ENCODE measurements at regions not wholly inside any gene's neighbourhood (a gene's known extent, or its start where the extent isn't known, plus 50 kb on each side); places are given as distances from the start of the nearest gene placed in this dataset.

GRCh38 chr9:31776471-31776870 is 608.0 kb upstream of the ACO1 start:
- DNase-seq (ENCODE audit: low read depth): peak; percentile 31

DNA sequence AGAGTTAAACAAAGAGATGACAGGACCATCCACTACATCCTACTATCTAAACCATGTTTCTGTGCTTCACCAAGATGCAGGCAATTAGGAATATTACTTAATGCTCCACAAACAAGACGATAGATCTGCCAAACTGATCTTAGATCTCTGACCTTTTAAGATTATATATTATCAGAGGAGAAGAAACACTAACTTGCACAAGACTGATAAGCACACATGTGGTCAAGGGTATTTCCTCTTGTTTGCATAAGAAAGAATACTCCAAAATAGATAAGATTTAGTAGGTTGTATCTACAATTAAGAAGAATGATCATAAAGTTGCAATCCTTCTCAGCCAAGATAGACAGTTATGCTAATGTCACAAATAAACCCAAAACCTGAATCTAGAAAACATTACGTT is 601.0 kb upstream of the ACO1 start:
- no peak for DNase-seq (ENCODE audit: low read depth)

DNA sequence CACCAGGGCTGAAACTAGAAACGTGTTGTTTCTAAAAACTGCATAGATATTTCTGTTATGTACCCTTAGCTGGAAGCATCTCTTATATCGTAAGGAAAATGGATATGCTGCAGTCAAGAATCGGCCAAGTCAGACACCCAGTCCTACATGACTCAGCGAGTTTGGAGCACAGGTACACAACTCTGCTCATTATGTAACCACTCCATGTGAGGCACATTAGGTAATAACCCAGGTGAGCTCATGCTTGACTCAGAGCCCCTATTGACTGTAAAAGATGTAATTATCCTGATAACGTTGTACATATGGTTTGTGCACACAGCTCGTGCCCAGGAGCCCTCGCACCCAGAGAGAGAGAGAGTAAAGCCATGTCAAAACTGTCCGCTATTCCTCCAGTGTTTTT is 593.7 kb upstream of the ACO1 start:
- DNase-seq (ENCODE audit: low read depth): no peak

- peak; percentile 47 for DNase-seq (ENCODE audit: low read depth)
Measured at GRCh38 chr9:31799953-31800609, 584.4 kb upstream of the ACO1 start.

- no peak for DNase-seq (ENCODE audit: low read depth)
Measured at GRCh38 chr9:31807574-31808256, 576.7 kb upstream of the ACO1 start.

DNA sequence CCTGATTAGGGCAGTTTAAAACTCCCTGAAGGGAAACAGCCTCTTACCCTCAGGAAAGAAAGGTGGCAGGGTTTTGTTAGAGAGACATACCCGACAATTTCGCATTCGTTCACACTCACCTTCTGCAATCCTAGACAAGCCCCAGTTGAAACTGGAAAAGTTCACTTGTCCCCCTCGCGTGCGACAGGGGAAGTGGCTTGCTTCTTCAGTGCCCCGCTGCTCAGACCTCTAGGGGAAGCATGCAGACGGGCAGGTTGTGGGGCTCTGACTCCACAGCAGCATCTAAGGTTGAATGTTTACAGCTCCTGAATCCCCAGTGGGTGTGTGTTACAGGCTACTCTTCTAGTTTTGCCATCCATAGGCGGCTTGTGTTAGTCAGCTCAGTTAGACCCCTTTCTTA is 575.7 kb upstream of the ACO1 start:
- DNase-seq (ENCODE audit: low read depth): no peak

- no peak for DNase-seq (ENCODE audit: low read depth)
Measured at GRCh38 chr9:31820426-31820825, 564.0 kb upstream of the ACO1 start.

DNA sequence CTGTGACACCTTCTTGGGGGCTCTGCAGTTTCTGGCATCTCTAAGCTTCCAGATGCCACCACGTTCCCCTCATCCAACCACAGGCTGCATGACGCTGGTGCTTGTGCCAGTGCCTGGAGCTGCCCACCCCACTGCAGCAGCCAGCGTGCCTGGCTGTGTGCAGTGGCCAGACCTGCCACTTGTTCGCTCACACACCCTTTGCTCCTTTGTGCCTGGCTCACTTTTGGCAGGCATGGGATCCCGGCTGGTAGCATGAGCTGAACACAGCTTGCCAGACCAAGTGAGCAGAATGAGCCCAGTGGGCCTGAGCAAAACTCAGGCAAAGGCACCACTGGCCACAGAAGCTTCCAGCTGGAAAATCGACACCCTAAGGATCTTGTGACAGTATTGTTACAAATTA is 562.9 kb upstream of the ACO1 start:
- DNase-seq (ENCODE audit: low read depth): no peak

DNA sequence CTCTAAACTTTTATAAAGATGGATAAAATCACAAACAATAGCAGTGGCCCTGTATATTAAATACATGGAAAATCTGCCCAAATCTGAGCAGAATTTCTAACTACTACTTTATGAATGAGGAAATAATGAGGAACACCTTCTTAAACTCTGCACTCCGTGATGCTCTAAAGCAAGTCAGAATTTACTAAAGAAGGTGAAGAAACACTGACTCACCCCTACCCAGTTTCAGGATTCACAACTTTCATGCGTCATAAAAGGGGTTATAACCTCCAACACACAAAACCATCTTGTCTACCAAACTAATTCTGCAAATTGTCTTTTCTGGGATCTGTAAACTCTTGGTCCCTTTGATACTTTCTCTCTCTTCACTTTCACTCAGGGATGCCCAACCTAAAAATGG is 561.1 kb upstream of the ACO1 start:
- DNase-seq (ENCODE audit: low read depth): no peak

DNA sequence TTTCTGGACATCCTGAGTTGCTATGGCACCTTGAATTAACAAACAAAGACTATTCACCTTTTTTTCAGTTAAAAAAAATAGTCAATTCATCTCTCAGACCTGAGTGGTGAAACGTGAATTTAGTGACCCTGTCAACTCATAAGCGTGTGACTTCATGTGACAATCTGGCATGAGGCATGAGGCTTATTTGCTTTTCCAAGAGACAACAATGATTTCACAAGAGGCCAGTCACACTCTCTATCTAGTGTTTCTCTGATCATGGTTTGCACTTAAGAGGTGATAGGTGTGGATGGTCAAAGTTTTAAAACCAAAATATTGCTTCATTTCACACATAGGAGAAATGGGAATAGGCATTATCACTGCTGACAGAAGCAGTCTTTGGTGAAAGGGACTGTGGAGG is 559.6 kb upstream of the ACO1 start:
- no peak for DNase-seq (ENCODE audit: low read depth)

DNA sequence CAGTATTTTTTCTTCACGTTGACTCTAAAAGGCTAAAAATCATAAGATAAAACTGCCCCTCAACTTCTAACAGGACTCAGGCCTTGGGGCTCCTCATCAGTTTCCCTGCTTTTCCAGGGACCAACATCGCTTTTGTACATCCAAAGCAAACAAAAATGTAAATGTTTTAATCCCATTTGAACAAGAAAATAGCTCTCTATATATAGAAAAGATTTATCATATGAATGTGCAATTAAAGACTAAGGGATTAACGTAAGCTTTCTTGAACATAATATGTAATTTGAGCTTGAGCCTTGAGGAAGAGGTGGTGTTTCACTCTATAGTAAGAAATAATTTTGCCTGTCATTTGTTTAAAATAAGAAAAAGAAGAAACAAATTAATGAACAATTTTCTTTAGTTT is 547.2 kb upstream of the ACO1 start:
- no peak for DNase-seq (ENCODE audit: low read depth)

DNA sequence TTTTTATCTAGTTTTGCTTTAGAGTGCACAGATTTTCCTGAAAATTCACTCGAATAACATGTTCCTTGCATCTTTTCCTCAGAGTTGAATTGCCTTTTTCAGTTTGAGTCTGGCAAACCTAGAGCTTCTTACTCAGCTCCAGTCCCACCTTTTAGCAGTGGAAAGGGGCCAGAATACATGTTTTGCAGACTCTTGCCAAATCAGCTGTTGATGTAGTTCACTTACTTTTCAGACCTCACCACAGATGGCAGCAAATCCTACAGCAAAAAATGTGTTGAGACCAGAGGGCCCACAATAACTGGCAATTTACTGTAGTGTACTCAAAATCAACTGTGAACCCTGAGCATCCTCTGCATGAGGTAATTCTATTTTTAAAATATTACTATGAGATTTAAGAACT is 545.2 kb upstream of the ACO1 start:
- DNase-seq (ENCODE audit: low read depth): no peak

- DNase-seq (ENCODE audit: low read depth): no peak
Measured at GRCh38 chr9:31840702-31841101, 543.7 kb upstream of the ACO1 start.

DNA sequence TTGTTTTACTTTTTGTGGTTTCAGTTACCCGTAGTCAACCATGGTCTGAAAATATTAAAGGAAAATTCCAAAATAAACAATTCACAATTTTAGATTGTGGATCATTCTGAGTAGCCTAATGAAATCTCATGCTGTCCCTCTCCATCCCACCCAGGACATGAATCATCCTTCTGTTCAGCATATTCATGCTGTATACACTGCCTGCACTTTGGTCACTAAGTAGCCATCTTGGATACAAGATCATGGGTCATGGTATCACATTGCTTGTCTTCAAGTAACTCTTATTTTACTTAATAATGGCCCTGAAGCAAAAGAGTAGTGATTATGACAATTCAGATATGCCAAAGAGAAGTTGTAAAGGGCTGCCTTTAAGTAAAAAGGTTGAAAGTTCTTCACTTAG is 536.5 kb upstream of the ACO1 start:
- no peak for DNase-seq (ENCODE audit: low read depth)

DNA sequence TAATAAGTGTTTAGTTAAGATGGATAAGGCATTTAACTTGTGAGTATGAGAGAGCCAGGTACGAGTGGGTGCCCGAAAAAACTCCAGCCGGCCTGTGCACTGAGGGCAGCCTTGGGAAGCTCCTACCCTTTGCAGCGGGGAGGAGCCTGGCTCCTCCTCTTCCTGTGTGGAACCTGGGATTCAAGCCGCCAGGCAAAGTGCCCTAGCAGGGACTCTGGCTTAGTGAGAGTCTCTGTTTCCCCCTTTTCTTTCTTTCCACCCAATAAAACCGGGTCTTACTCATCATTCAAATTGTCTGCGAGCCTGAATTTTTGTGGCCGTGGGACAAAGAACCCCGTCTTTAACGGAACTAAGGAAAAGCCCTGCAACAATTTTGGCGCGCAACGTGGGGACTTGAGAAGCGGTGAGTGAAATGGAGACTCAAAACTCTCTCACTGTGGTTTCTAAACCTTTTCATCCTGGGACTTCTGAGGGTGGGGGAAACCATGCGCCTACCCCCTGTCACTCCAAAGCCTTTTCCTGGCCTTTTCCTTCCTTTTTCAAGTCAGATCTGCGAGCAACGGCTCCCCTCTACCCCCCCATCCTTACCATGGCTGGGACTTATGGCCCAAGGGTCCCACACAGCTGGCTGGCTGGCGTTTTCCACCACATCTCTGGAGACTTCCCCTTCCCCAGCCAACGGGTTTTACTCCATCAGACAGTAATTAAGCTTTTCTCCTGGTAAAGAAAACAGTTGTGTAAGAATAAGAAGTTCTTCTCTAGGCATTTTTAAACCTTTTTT is 535.7 kb upstream of the ACO1 start:
- DNase-seq (ENCODE audit: low read depth): no peak

- DNase-seq (ENCODE audit: low read depth): no peak
Measured at GRCh38 chr9:31854187-31854586, 530.3 kb upstream of the ACO1 start.

- no peak for DNase-seq (ENCODE audit: low read depth)
Measured at GRCh38 chr9:31868830-31869229, 515.6 kb upstream of the ACO1 start.

- no peak for DNase-seq (ENCODE audit: low read depth)
Measured at GRCh38 chr9:31870276-31870675, 514.2 kb upstream of the ACO1 start.

- no peak for DNase-seq (ENCODE audit: low read depth)
Measured at GRCh38 chr9:31873722-31874121, 510.7 kb upstream of the ACO1 start.

- DNase-seq (ENCODE audit: low read depth): no peak
Measured at GRCh38 chr9:31894008-31894407, 490.4 kb upstream of the ACO1 start.

DNA sequence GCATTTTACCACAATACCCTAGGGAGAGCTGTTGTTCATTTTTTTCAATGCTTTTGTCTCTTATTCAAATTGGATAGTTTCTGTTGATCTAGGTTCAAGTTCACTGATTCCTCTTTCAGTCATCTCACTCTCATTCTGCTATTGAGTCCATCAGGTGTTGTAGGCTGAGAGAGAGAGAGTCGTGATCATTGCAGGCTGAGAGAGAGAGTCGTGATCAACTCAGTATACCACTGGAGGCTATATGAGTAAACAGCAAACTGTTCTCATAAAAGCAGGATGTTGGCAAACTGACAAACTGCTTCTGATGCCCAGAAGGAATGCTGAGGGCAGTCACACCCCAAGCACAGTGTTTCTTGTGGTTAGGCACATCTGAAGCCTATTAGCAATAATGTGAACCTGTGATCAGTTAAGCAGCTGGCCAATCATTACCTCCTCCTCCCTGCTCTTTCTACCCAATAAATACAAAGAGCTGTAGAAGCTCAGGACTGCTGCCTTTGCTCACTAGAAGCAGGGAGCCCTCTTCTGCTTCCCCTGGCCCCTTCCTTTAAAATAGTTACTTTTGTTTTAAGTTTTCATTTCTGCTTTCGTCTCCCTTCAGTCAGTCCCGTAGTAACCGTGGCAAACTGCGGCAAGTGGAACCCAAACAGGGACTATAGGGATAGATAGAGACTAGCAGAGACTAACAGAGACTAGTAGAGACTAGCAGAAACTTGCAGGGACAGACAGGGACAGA is 476.1 kb upstream of the ACO1 start:
- peak; percentile 67 for DNase-seq (ENCODE audit: low read depth)

DNA sequence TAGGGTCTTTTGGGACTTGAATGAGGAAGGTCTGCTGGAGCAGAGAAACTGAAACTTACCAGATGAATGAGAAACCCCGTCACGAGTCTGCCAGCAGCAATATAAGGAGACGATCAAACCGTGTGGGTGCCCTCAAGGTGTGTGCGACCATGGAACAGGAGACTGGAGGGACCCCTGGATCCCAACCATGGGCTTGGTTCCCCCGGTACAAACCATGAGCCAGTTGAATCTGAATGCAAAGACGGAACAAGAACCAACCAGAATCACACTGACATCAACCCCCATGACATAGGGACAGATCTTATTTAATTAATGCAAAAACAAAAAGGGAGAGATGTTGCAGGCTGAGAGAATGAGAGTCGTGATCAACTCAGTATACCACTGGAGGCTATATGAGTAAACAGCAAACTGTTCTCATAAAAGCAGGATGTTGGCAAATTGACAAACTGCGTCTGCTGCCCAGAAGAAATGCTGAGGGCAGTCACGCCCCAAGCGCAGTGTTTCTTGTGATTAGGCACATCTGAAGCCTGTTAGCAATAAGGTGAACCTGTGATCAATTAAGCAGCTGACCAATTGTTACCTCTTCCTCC is 475.5 kb upstream of the ACO1 start:
- peak; percentile 4 for DNase-seq (ENCODE audit: low read depth)

All from renal cortical epithelial cell (primary cell).